SK-N-SH (cell line): ENCODE measurements at regions not wholly inside any gene's neighbourhood (a gene's known extent, or its start where the extent isn't known, plus 50 kb on each side); places are given as distances from the start of the nearest gene placed in this dataset.

Experiments
- CTCF ChIA-PET: fragments of 300-600, 350-600 bp; formaldehyde crosslinking; extraction: SDS; loops from one replicate; lab custom pipeline; 2021; lab: Yijun Ruan, JAX
- POLR2A ChIA-PET: fragments of 350-600 bp; sonication (Branson Sonifier 250); formaldehyde crosslinking; extraction: SDS; loops from one replicate; lab custom pipeline; 2020; ENCODE audit warnings: antibody characterized with exemption, inconsistent platforms; lab: Yijun Ruan, JAX
- DNase-seq: peaks from one replicate; pipeline ENCODE4 v3.0.0; 2012
- H2AFZ ChIP-seq: fragments of 200-600 bp; sonication (generic); 2 replicates; pipeline ENCODE4 v1.8.1; 2016; ENCODE audit warnings: antibody characterized with exemption, mild to moderate bottlenecking, low read depth
- H3F3A ChIP-seq: fragments of 200-600 bp; sonication (generic); replicated peaks from 2 replicates; pipeline ENCODE3; 2016; ENCODE audit warnings: antibody characterized with exemption, mild to moderate bottlenecking; ENCODE audit not compliant: insufficient read depth
- H3K27ac ChIP-seq, 2 experiments: fragments of 200-500 bp in 1 of 2; fragments of 200-600 bp in 1 of 2; sonication (Bioruptor generic) in 1 of 2; sonication (generic), shearing (Covaris generic) in 1 of 2; 2 replicates each; pipeline versions ENCODE4 v1.5.1 to v1.6.1; 2014 to 2016; ENCODE audit warnings: low read depth in 2 of 2, inconsistent platforms in 1 of 2, low read length in 1 of 2, mild to moderate bottlenecking in 1 of 2, mixed read lengths in 1 of 2
- H3K27me3 ChIP-seq: fragments of 200-600 bp; sonication (generic), shearing (Covaris generic); 2 replicates; pipeline ENCODE4 v1.6.1; 2016; ENCODE audit warnings: mixed run types; ENCODE audit not compliant: insufficient read depth
- H3K36me3 ChIP-seq, 2 experiments: fragments of 200-500 bp in 1 of 2; fragments of 200-600 bp in 1 of 2; sonication (Bioruptor generic) in 1 of 2; sonication (generic) in 1 of 2; replicated peaks in 1 of 2; 2 replicates each; pipeline versions ENCODE3 to v1.5.1; 2014 to 2016; ENCODE audit warnings: low read length in 1 of 2, mild to moderate bottlenecking in 1 of 2; ENCODE audit not compliant: insufficient read depth in 2 of 2, control insufficient read depth in 1 of 2
- H3K4me1 ChIP-seq, 2 experiments: fragments of 200-500 bp in 1 of 2; fragments of 200-600 bp in 1 of 2; sonication (Bioruptor generic) in 1 of 2; sonication (generic), shearing (Covaris generic) in 1 of 2; 2 replicates each; pipeline versions ENCODE4 v1.5.1 to v1.6.1; 2014 to 2016; ENCODE audit warnings: low read depth in 1 of 2, low read length in 1 of 2, mixed run types in 1 of 2; ENCODE audit not compliant: insufficient read depth in 2 of 2, control insufficient read depth in 1 of 2
- H3K4me2 ChIP-seq: fragments of 200-600 bp; sonication (generic), shearing (Covaris generic); 2 replicates; pipeline ENCODE4 v1.6.1; 2017; ENCODE audit warnings: mixed run types
- H3K4me3 ChIP-seq, 2 experiments: fragments of 200-500 bp in 1 of 2; fragments of 200-600 bp in 1 of 2; sonication (Bioruptor generic) in 1 of 2; sonication (generic), shearing (Covaris generic) in 1 of 2; 2 replicates each; pipeline versions ENCODE4 v1.5.1 to v1.8.1; 2014 to 2016; ENCODE audit warnings: low read depth in 2 of 2, inconsistent platforms in 1 of 2, low read length in 1 of 2, mild to moderate bottlenecking in 1 of 2, mixed read lengths in 1 of 2, moderate library complexity in 1 of 2
- H3K79me2 ChIP-seq: fragments of 200-600 bp; sonication (generic); 2 replicates; pipeline ENCODE4 v1.8.1; 2017; ENCODE audit warnings: mild to moderate bottlenecking; ENCODE audit not compliant: insufficient read depth
- H3K9ac ChIP-seq: fragments of 200-600 bp; sonication (generic); 2 replicates; pipeline ENCODE4 v1.6.1; 2017; ENCODE audit warnings: mixed run types
- H3K9me2 ChIP-seq: fragments of 200-600 bp; sonication (generic); 2 replicates; pipeline ENCODE4 v1.6.1; 2017; ENCODE audit warnings: mixed run types
- H3K9me3 ChIP-seq: fragments of 200-600 bp; sonication (generic); 2 replicates; pipeline ENCODE4 v1.6.1; 2017; ENCODE audit warnings: mixed run types, mild to moderate bottlenecking, moderate library complexity
- H4K20me1 ChIP-seq: fragments of 200-600 bp; sonication (generic); 2 replicates; pipeline ENCODE4 v1.6.1; 2017; ENCODE audit warnings: mild to moderate bottlenecking, mixed run types; ENCODE audit not compliant: insufficient read depth
- CHD2 ChIP-seq: fragments of 150-350 bp; IDR thresholded peaks from 2 replicates; pipeline ENCODE4 v1.6.1; 2018; ENCODE audit warnings: low read length; ENCODE audit not compliant: partially characterized antibody
- ELF1 ChIP-seq: IDR thresholded peaks from 2 replicates; pipeline ENCODE4 v1.4.0; 2012
- EP300 ChIP-seq, 2 experiments: IDR thresholded peaks; 2 replicates each; pipeline versions ENCODE4 v1.4.0 to v1.6.1; 2012; ENCODE audit warnings: borderline replicate concordance in 1 of 2, low read depth in 1 of 2, low read length in 1 of 2
- EZH2phosphoT487 ChIP-seq: fragments of 200-600 bp; sonication (generic); IDR thresholded peaks from 2 replicates; pipeline ENCODE4 v1.6.1; 2017; ENCODE audit warnings: low read depth, mixed run types, mild to moderate bottlenecking, antibody characterized with exemption, moderate library complexity, borderline replicate concordance
- FOSL2 ChIP-seq: IDR thresholded peaks from 2 replicates; pipeline ENCODE4 v1.4.0; 2012; ENCODE audit warnings: low read depth, mild to moderate bottlenecking, moderate library complexity, borderline replicate concordance
- FOXJ3 ChIP-seq: sonication (generic); formaldehyde crosslinking; IDR thresholded peaks from 2 replicates; pipeline ENCODE4 v1.5.1; 2020; ENCODE audit warnings: mild to moderate bottlenecking, missing genetic modification reagents
- FOXM1 ChIP-seq: IDR thresholded peaks from 2 replicates; pipeline ENCODE4 v1.4.0; 2012; ENCODE audit warnings: low read depth, mild to moderate bottlenecking
- GABPA ChIP-seq: IDR thresholded peaks from 2 replicates; pipeline ENCODE4 v1.4.0; 2012; ENCODE audit warnings: low read depth, mild to moderate bottlenecking
- GATA2 ChIP-seq: sonication (generic); formaldehyde crosslinking; IDR thresholded peaks from 2 replicates; pipeline ENCODE4 v1.5.0; 2020; ENCODE audit warnings: mild to moderate bottlenecking, missing genetic modification reagents
- JUND ChIP-seq: IDR thresholded peaks from 2 replicates; pipeline ENCODE4 v1.4.0; 2012
- MEF2A ChIP-seq: IDR thresholded peaks from 2 replicates; pipeline ENCODE4 v1.4.0; 2012; ENCODE audit warnings: low read depth, borderline replicate concordance
- MXI1 ChIP-seq: IDR thresholded peaks from 2 replicates; pipeline ENCODE4 v1.6.1; 2012; ENCODE audit warnings: mild to moderate bottlenecking, low read depth, low read length, improper control_type of control experiment
- POLR2AphosphoS5 ChIP-seq: IDR thresholded peaks from 2 replicates; pipeline ENCODE4 v1.6.1; 2012; ENCODE audit warnings: low read depth, low read length
- RCOR1 ChIP-seq: fragments of 150-350 bp; IDR thresholded peaks from 2 replicates; pipeline ENCODE4 v1.6.1; 2017; ENCODE audit warnings: antibody characterized with exemption, low read length
- RFX5 ChIP-seq: IDR thresholded peaks from 2 replicates; pipeline ENCODE4 v1.6.1; 2012; ENCODE audit warnings: mild to moderate bottlenecking, improper control_type of control experiment, low read length
- RXRA ChIP-seq: IDR thresholded peaks from 2 replicates; pipeline ENCODE4 v1.4.0; 2012; ENCODE audit warnings: low read depth, mild to moderate bottlenecking, borderline replicate concordance
- TAF1 ChIP-seq: IDR thresholded peaks from 2 replicates; pipeline ENCODE4 v1.6.1; 2012; ENCODE audit warnings: low read depth, mild to moderate bottlenecking, low read length, moderate library complexity, borderline replicate concordance
- TEAD4 ChIP-seq: IDR thresholded peaks from 2 replicates; pipeline ENCODE4 v1.4.0; 2012; ENCODE audit warnings: mild to moderate bottlenecking, borderline replicate concordance; ENCODE audit not compliant: insufficient read depth
- YY1 ChIP-seq: IDR thresholded peaks from 2 replicates; pipeline ENCODE4 v1.4.0; 2012; ENCODE audit warnings: low read depth, mild to moderate bottlenecking
- WGBS: methylation state at CpG from one replicate; pipeline ENCODE4 v1.1.6; 2017; ENCODE audit warnings: low lambda C conversion rate; 5-methylcytosine and 5-hydroxymethylcytosine counted together
- TF ChIP-seq, protein P1 (sequence below): IDR thresholded peaks from 2 replicates; pipeline ENCODE4 v1.4.0; 2012; ENCODE audit warnings: low read depth, borderline replicate concordance
- TF ChIP-seq, protein P2 (sequence below): IDR thresholded peaks from 2 replicates; pipeline ENCODE4 v1.4.0; 2012; ENCODE audit warnings: low read depth
- TF ChIP-seq, protein P3 (sequence below): fragments of 150-350 bp; IDR thresholded peaks from 2 replicates; pipeline ENCODE4 v1.6.1; 2017; ENCODE audit warnings: antibody characterized with exemption, low read length, low read depth, borderline replicate concordance
- TF ChIP-seq, protein P4 (sequence below): fragments of 150-350 bp; IDR thresholded peaks from 2 replicates; pipeline ENCODE4 v1.6.1; 2016; ENCODE audit warnings: mild to moderate bottlenecking, low read depth, low read length

DNA sequence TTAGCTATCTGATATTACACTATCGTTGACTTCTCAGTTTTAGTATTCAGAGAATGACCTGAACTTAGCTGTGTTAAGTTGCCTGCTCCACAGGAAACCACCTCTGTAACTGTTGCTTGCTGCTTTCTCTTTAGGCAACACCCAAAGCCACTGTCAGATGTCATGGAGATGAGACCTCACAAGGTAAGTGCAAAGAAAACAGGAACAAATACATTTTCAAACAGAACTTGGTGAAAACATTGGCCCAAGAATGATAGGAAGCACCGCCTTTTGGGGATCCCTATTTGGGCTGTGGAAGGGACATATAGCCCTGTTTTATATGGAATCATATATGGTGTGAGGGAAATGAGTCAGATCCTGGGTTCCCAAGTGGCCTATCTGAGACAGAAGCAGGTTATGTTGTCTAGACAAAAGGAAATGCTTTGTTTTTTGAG is 143.4 kb downstream of the UBE2E3 start:
- no peak overlapping the region for H3K27ac ChIP-seq
- no peaks in the 10 kb centered on the region for H3K79me2 ChIP-seq
- peak overlapping the region; percentile 55 for H2AFZ ChIP-seq
- DNase-seq: no peak
- WGBS: 96% methylated on average over 2 of the region's 2 CpGs
- no peaks in the 10 kb centered on the region for H3K9me3 ChIP-seq
- H3K36me3 ChIP-seq: no peaks in the 10 kb centered on the region
- CTCF ChIA-PET: interaction anchor here (0.9 kb wide), 1 partner anchor 21 kb away, joined by 3 read pairs; no protein-coding TSS in a partner anchor
- H3K9ac ChIP-seq: no peak overlapping the region
- no peaks in the 10 kb centered on the region for H3F3A ChIP-seq
- no peak overlapping the region for H3K4me2 ChIP-seq
- H3K4me1 ChIP-seq: peaks cover 0 to 12% of the 10 kb centered on the region in 2 experiments; a peak in 1 of 4 replicates
- H3K27me3 ChIP-seq: no peaks in the 10 kb centered on the region
- TF ChIP-seq RCOR1: no peak
- no peak for TF ChIP-seq YY1
- no peak for TF ChIP-seq ELF1
- no peak for TF ChIP-seq TAF1
- TF ChIP-seq, protein P1, sequence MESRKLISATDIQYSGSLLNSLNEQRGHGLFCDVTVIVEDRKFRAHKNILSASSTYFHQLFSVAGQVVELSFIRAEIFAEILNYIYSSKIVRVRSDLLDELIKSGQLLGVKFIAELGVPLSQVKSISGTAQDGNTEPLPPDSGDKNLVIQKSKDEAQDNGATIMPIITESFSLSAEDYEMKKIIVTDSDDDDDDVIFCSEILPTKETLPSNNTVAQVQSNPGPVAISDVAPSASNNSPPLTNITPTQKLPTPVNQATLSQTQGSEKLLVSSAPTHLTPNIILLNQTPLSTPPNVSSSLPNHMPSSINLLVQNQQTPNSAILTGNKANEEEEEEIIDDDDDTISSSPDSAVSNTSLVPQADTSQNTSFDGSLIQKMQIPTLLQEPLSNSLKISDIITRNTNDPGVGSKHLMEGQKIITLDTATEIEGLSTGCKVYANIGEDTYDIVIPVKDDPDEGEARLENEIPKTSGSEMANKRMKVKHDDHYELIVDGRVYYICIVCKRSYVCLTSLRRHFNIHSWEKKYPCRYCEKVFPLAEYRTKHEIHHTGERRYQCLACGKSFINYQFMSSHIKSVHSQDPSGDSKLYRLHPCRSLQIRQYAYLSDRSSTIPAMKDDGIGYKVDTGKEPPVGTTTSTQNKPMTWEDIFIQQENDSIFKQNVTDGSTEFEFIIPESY: no peak
- TF ChIP-seq EZH2phosphoT487: no peak
- no peak for TF ChIP-seq RFX5
- no peak for TF ChIP-seq FOSL2
- TF ChIP-seq FOXJ3 (CRISPR knock-in tag): no peak
- TF ChIP-seq CHD2: no peak
- H3K9me2 ChIP-seq: no peaks in the 10 kb centered on the region
- H3K4me3 ChIP-seq: no peak overlapping the region
- POLR2A ChIA-PET: no interaction called here
- no peaks in the 10 kb centered on the region for H4K20me1 ChIP-seq

DNA sequence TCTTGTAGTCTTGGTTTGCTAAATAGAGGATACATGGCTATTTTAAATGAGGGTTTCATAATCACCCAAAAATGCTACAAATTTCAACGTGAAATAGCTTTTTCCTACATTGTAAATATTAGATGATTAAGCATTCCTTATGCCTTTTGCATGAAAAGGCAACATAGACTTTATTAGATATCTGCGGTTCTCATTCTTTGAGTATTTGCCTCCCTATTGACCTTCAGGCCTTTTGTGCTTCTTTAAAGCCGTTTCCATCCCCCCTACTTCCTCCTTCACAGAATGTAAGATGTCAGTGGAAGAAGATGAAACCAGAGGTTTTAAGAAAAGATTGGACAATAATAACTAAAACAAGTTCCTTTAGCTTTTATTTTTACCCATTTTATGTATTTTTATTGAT is 144.1 kb downstream of the UBE2E3 start:
- Histone ChIP-seq H4K20me1 (no peaks in the 10 kb centered on the region), H3K9ac (no peak overlapping the region), H3K27me3 (no peaks in the 10 kb centered on the region), H3K36me3 (no peaks in the 10 kb centered on the region), H3K9me2 (no peaks in the 10 kb centered on the region), H3K27ac (no peak overlapping the region), H3K79me2 (no peaks in the 10 kb centered on the region), H3K4me2 (no peak overlapping the region), H3K4me1 (peaks cover 0 to 12% of the 10 kb centered on the region in 2 experiments; a peak in 1 of 4 replicates), H3F3A (no peaks in the 10 kb centered on the region), H2AFZ (peak overlapping the region; percentile 29; the same call in 1 of the 2 replicates), H3K9me3 (no peaks in the 10 kb centered on the region), H3K4me3 (no peak overlapping the region)
- WGBS: 75% methylated on average over 3 of the region's 3 CpGs
- ChIA-PET CTCF (interaction anchor here (1.1 kb wide), 1 partner anchor 21 kb away, joined by 3 read pairs; no protein-coding TSS in a partner anchor), POLR2A (no interaction called here)
- no peak for DNase-seq
- no peak for TF ChIP-seq MXI1
- TF ChIP-seq CHD2: no peak
- TF ChIP-seq, protein P2, sequence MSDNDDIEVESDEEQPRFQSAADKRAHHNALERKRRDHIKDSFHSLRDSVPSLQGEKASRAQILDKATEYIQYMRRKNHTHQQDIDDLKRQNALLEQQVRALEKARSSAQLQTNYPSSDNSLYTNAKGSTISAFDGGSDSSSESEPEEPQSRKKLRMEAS: no peak
- no peak for TF ChIP-seq GATA2 (CRISPR knock-in tag)
- TF ChIP-seq JUND: no peak
- TF ChIP-seq EZH2phosphoT487: no peak
- no peak for TF ChIP-seq FOXM1
- TF ChIP-seq TEAD4: no peak
- TF ChIP-seq, protein P3, sequence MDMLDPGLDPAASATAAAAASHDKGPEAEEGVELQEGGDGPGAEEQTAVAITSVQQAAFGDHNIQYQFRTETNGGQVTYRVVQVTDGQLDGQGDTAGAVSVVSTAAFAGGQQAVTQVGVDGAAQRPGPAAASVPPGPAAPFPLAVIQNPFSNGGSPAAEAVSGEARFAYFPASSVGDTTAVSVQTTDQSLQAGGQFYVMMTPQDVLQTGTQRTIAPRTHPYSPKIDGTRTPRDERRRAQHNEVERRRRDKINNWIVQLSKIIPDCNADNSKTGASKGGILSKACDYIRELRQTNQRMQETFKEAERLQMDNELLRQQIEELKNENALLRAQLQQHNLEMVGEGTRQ: no peak
- no peak for TF ChIP-seq GABPA
- TF ChIP-seq RXRA: no peak
- no peak for TF ChIP-seq RFX5
- TF ChIP-seq EP300 (IDR thresholded peaks at IDR 0.05; ENCODE audit: borderline replicate concordance in 1 of 2, low read depth in 1 of 2, low read length in 1 of 2): no peak
- no peak for TF ChIP-seq POLR2AphosphoS5
- TF ChIP-seq MEF2A: no peak
- TF ChIP-seq, protein P4, sequence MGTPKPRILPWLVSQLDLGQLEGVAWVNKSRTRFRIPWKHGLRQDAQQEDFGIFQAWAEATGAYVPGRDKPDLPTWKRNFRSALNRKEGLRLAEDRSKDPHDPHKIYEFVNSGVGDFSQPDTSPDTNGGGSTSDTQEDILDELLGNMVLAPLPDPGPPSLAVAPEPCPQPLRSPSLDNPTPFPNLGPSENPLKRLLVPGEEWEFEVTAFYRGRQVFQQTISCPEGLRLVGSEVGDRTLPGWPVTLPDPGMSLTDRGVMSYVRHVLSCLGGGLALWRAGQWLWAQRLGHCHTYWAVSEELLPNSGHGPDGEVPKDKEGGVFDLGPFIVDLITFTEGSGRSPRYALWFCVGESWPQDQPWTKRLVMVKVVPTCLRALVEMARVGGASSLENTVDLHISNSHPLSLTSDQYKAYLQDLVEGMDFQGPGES: no peak
- no peak for TF ChIP-seq FOSL2
